Activated CD4-positive, alpha-beta memory T cell treated with anti-CD3 and anti-CD28 coated beads, Interleukin-2, amount 10 ng/mL, durations not matched to agents 7 days and 5 days (primary cell): ENCODE measurements at regions not wholly inside any gene's neighbourhood (a gene's known extent, or its start where the extent isn't known, plus 50 kb on each side); places are given as distances from the start of the nearest gene placed in this dataset.

ENCODE experiments used
- CTCF ChIA-PET: fragments of 350-600 bp; sonication (Branson Sonifier 250); formaldehyde crosslinking; loops from one replicate; lab custom pipeline; 2021; ENCODE audit warnings: antibody characterized with exemption, inconsistent platforms; lab: Charles Lee
- POLR2A ChIA-PET: fragments of 350-600 bp; sonication (Branson Sonifier 250); formaldehyde crosslinking; loops from one replicate; lab custom pipeline; 2021; ENCODE audit warnings: antibody characterized with exemption; lab: Charles Lee
- DNase-seq: peaks from one replicate; pipeline ENCODE4 v3.0.0-alpha.2; 2020
- H3K27ac Mint-ChIP-seq: one replicate; pipeline ENCODE4 v1.8.0; 2021; ENCODE audit warnings: mild to moderate bottlenecking, mixed read lengths
- H3K27me3 Mint-ChIP-seq: one replicate; pipeline ENCODE4 v1.8.0; 2021; ENCODE audit warnings: mixed read lengths
- H3K36me3 Mint-ChIP-seq: one replicate; pipeline ENCODE4 v1.8.0; 2021; ENCODE audit warnings: low read depth, mixed read lengths
- H3K4me1 Mint-ChIP-seq: one replicate; pipeline ENCODE4 v1.8.0; 2021; ENCODE audit warnings: mixed read lengths
- H3K4me3 Mint-ChIP-seq: one replicate; pipeline ENCODE4 v1.8.0; 2021; ENCODE audit warnings: mild to moderate bottlenecking, mixed read lengths
- H3K9me3 Mint-ChIP-seq: one replicate; pipeline ENCODE4 v1.8.0; 2021; ENCODE audit warnings: mixed read lengths

GRCh38 chr4:58665649-58666048 is 1555.5 kb upstream of the IGFBP7 start:
- POLR2A ChIA-PET = no interaction called here
- H3K4me1 Mint-ChIP-seq = no peaks in the 10 kb centered on the region
- no peaks in the 10 kb centered on the region for H3K27me3 Mint-ChIP-seq
- H3K36me3 Mint-ChIP-seq = no peaks in the 10 kb centered on the region
- DNase-seq = no peak
- no peak overlapping the region for H3K27ac Mint-ChIP-seq
- peaks cover 13% of the 10 kb centered on the region for H3K9me3 Mint-ChIP-seq
- CTCF ChIA-PET = no interaction called here
- no peak overlapping the region for H3K4me3 Mint-ChIP-seq

GRCh38 chr4:58658701-58659100 is 1548.5 kb upstream of the IGFBP7 start:
- no peak overlapping the region for H3K4me3 Mint-ChIP-seq

GRCh38 chr4:58653251-58653650 is 1543.1 kb upstream of the IGFBP7 start:
- CTCF ChIA-PET = no interaction called here
- no peak for DNase-seq
- no peak overlapping the region for H3K4me3 Mint-ChIP-seq
- H3K4me1 Mint-ChIP-seq = no peaks in the 10 kb centered on the region
- H3K9me3 Mint-ChIP-seq = peaks cover 14% of the 10 kb centered on the region
- POLR2A ChIA-PET = no interaction called here
- H3K27me3 Mint-ChIP-seq = no peaks in the 10 kb centered on the region
- H3K36me3 Mint-ChIP-seq = no peaks in the 10 kb centered on the region
- H3K27ac Mint-ChIP-seq = no peak overlapping the region

More at GRCh38 chr4:58658701-58659100, 1548.5 kb upstream of the IGFBP7 start:
- DNase-seq = no peak
- no peak overlapping the region for H3K27ac Mint-ChIP-seq
- no peaks in the 10 kb centered on the region for H3K4me1 Mint-ChIP-seq
- POLR2A ChIA-PET = no interaction called here
- peaks cover 17% of the 10 kb centered on the region for H3K9me3 Mint-ChIP-seq
- no peaks in the 10 kb centered on the region for H3K36me3 Mint-ChIP-seq
- CTCF ChIA-PET = no interaction called here
- H3K27me3 Mint-ChIP-seq = no peaks in the 10 kb centered on the region

- Mint-ChIP-seq H3K27me3 (no peaks in the 10 kb centered on the region), H3K27ac (no peak overlapping the region), H3K9me3 (peaks cover 12% of the 10 kb centered on the region), H3K4me3 (no peak overlapping the region), H3K36me3 (no peaks in the 10 kb centered on the region), H3K4me1 (no peaks in the 10 kb centered on the region)
- POLR2A ChIA-PET = no interaction called here
- DNase-seq = no peak
- CTCF ChIA-PET = no interaction called here
These were observed 1539.0 kb upstream of the IGFBP7 start for GRCh38 chr4:58649226-58649625.

GRCh38 chr4:58646126-58646525 is 1535.9 kb upstream of the IGFBP7 start:
- Mint-ChIP-seq H3K9me3 (peaks cover 13% of the 10 kb centered on the region), H3K36me3 (no peaks in the 10 kb centered on the region), H3K27me3 (no peaks in the 10 kb centered on the region), H3K4me3 (no peak overlapping the region), H3K4me1 (no peaks in the 10 kb centered on the region), H3K27ac (no peak overlapping the region)
- POLR2A ChIA-PET = no interaction called here
- CTCF ChIA-PET = no interaction called here
- no peak for DNase-seq

- no peak for DNase-seq
- Mint-ChIP-seq H3K9me3 (peaks cover 10% of the 10 kb centered on the region), H3K4me3 (no peak overlapping the region), H3K27ac (no peak overlapping the region), H3K36me3 (no peaks in the 10 kb centered on the region), H3K4me1 (no peaks in the 10 kb centered on the region), H3K27me3 (no peaks in the 10 kb centered on the region)
- CTCF ChIA-PET = no interaction called here
- POLR2A ChIA-PET = no interaction called here
These were observed 1534.4 kb upstream of the IGFBP7 start for GRCh38 chr4:58644549-58644948.

- Mint-ChIP-seq H3K36me3 (no peaks in the 10 kb centered on the region), H3K9me3 (peaks cover 12% of the 10 kb centered on the region), H3K27ac (no peak overlapping the region), H3K27me3 (no peaks in the 10 kb centered on the region), H3K4me3 (no peak overlapping the region), H3K4me1 (no peaks in the 10 kb centered on the region)
- POLR2A ChIA-PET = no interaction called here
- CTCF ChIA-PET = no interaction called here
- DNase-seq = no peak
These were observed 1526.2 kb upstream of the IGFBP7 start for GRCh38 chr4:58636381-58636780.

GRCh38 chr4:58617226-58617625 is 1507.0 kb upstream of the IGFBP7 start:
- Mint-ChIP-seq H3K27me3 (no peaks in the 10 kb centered on the region), H3K9me3 (peaks cover 16% of the 10 kb centered on the region)

GRCh38 chr4:58611012-58611411 is 1500.8 kb upstream of the IGFBP7 start:
- ChIA-PET POLR2A (no interaction called here), CTCF (no interaction called here)
- H3K27me3 Mint-ChIP-seq = no peaks in the 10 kb centered on the region
- H3K9me3 Mint-ChIP-seq = peaks cover 2% of the 10 kb centered on the region
- H3K27ac Mint-ChIP-seq = no peak overlapping the region
- no peak for DNase-seq
- H3K36me3 Mint-ChIP-seq = no peaks in the 10 kb centered on the region
- no peaks in the 10 kb centered on the region for H3K4me1 Mint-ChIP-seq
- no peak overlapping the region for H3K4me3 Mint-ChIP-seq

More at GRCh38 chr4:58617226-58617625, 1507.0 kb upstream of the IGFBP7 start:
- ChIA-PET POLR2A (no interaction called here), CTCF (no interaction called here)
- no peaks in the 10 kb centered on the region for H3K36me3 Mint-ChIP-seq
- no peak for DNase-seq
- H3K4me1 Mint-ChIP-seq = no peaks in the 10 kb centered on the region
- no peak overlapping the region for H3K4me3 Mint-ChIP-seq
- no peak overlapping the region for H3K27ac Mint-ChIP-seq

- Mint-ChIP-seq H3K27ac (no peak overlapping the region), H3K4me1 (no peaks in the 10 kb centered on the region), H3K27me3 (no peaks in the 10 kb centered on the region), H3K36me3 (no peaks in the 10 kb centered on the region), H3K4me3 (no peak overlapping the region), H3K9me3 (peaks cover 8% of the 10 kb centered on the region)
- DNase-seq = no peak
- ChIA-PET POLR2A (no interaction called here), CTCF (no interaction called here)
These were observed 1496.1 kb upstream of the IGFBP7 start for GRCh38 chr4:58606303-58606702.

GRCh38 chr4:58603951-58604350 is 1493.8 kb upstream of the IGFBP7 start:
- H3K27me3 Mint-ChIP-seq = no peaks in the 10 kb centered on the region
- H3K36me3 Mint-ChIP-seq = no peaks in the 10 kb centered on the region
- CTCF ChIA-PET = no interaction called here
- POLR2A ChIA-PET = no interaction called here
- no peak overlapping the region for H3K27ac Mint-ChIP-seq
- no peak for DNase-seq
- H3K4me1 Mint-ChIP-seq = no peaks in the 10 kb centered on the region
- peaks cover 10% of the 10 kb centered on the region for H3K9me3 Mint-ChIP-seq
- no peak overlapping the region for H3K4me3 Mint-ChIP-seq

- no peaks in the 10 kb centered on the region for H3K4me1 Mint-ChIP-seq
- no peak for DNase-seq
- no peaks in the 10 kb centered on the region for H3K27me3 Mint-ChIP-seq
- H3K4me3 Mint-ChIP-seq = no peak overlapping the region
- ChIA-PET CTCF (no interaction called here), POLR2A (no interaction called here)
- H3K9me3 Mint-ChIP-seq = peaks cover 10% of the 10 kb centered on the region
- no peak overlapping the region for H3K27ac Mint-ChIP-seq
- no peaks in the 10 kb centered on the region for H3K36me3 Mint-ChIP-seq
These were observed 1492.7 kb upstream of the IGFBP7 start for GRCh38 chr4:58602731-58603359.

GRCh38 chr4:58602022-58602421 is 1491.8 kb upstream of the IGFBP7 start:
- no peak for DNase-seq
- Mint-ChIP-seq H3K27me3 (no peaks in the 10 kb centered on the region), H3K36me3 (no peaks in the 10 kb centered on the region), H3K9me3 (peaks cover 10% of the 10 kb centered on the region), H3K27ac (no peak overlapping the region), H3K4me3 (no peak overlapping the region), H3K4me1 (no peaks in the 10 kb centered on the region)
- CTCF ChIA-PET = no interaction called here
- POLR2A ChIA-PET = no interaction called here

GRCh38 chr4:58600290-58600689 is 1490.1 kb upstream of the IGFBP7 start:
- H3K4me3 Mint-ChIP-seq = no peak overlapping the region

More at GRCh38 chr4:58600290-58600689, 1490.1 kb upstream of the IGFBP7 start:
- no peaks in the 10 kb centered on the region for H3K36me3 Mint-ChIP-seq
- no peak for DNase-seq
- ChIA-PET POLR2A (no interaction called here), CTCF (no interaction called here)
- peaks cover 9% of the 10 kb centered on the region for H3K9me3 Mint-ChIP-seq
- no peaks in the 10 kb centered on the region for H3K4me1 Mint-ChIP-seq
- no peaks in the 10 kb centered on the region for H3K27me3 Mint-ChIP-seq
- H3K27ac Mint-ChIP-seq = no peak overlapping the region
